ENCODE measurements at regions not wholly inside any gene's neighbourhood (a gene's known extent, or its start where the extent isn't known, plus 50 kb on each side); places are given as distances from the start of the nearest gene placed in this dataset.

DNA sequence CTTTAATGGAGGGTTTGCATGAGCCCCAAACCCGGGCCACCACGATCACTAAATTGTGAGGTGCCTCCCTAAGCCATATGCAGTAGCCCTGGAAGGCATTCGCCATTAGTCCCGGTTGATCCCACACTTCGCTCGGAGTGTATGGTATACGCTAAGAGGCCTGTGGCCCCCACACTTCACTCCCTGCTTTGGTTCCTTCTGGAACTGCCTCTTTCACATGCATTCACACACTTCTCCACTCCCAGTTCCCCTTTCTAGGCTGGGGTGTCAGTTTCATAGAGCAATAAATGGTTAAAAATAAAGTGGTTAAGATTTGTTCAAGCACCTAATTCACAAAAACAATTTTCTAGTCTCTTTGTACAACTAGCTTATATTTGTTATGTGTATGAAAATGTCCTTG is 212.1 kb upstream of the KCND2 start:
- TF ChIP-seq, protein P1, sequence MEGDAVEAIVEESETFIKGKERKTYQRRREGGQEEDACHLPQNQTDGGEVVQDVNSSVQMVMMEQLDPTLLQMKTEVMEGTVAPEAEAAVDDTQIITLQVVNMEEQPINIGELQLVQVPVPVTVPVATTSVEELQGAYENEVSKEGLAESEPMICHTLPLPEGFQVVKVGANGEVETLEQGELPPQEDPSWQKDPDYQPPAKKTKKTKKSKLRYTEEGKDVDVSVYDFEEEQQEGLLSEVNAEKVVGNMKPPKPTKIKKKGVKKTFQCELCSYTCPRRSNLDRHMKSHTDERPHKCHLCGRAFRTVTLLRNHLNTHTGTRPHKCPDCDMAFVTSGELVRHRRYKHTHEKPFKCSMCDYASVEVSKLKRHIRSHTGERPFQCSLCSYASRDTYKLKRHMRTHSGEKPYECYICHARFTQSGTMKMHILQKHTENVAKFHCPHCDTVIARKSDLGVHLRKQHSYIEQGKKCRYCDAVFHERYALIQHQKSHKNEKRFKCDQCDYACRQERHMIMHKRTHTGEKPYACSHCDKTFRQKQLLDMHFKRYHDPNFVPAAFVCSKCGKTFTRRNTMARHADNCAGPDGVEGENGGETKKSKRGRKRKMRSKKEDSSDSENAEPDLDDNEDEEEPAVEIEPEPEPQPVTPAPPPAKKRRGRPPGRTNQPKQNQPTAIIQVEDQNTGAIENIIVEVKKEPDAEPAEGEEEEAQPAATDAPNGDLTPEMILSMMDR (IDR thresholded peaks at IDR 0.05; ENCODE audit: insufficient read depth, low read depth, low read length): no peak
- TF ChIP-seq EZH2 (IDR thresholded peaks at IDR 0.05; ENCODE audit: insufficient read depth, low read length): no peak

Measured in astrocyte (in vitro differentiated cells and primary cell).